ENCODE measurements at regions not wholly inside any gene's neighbourhood (a gene's known extent, or its start where the extent isn't known, plus 50 kb on each side); places are given as distances from the start of the nearest gene placed in this dataset.

DNA sequence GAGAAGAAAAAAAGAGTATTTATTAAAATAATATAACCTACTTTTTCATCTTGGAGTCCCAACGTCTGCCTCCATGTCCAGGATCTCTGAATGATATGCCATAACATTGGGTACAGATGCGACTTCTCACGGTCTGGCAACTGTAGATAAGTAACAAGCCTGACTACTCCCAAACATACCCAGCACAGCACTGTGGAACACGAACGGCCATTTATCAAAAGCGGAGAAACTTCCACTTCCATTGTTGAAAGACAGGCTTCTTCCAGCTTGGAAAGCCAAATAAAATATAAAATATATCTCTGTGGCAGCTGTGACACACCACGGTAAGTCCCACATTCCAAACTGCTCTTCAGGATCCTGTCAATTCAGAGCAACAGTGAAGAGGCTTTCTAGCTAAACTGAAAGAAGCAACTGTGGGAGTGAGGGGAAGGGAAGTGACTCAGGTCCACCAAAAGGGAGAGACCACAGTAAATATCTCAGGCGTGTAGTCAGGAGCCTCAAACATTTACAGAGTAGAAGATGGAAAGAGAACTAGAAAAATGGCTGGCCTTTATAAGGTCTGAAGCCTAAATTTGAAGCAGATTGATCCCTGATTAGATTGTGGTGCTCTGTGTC lies 331.7 kb downstream of the LIG4 start:
- TF ChIP-seq, protein P1, sequence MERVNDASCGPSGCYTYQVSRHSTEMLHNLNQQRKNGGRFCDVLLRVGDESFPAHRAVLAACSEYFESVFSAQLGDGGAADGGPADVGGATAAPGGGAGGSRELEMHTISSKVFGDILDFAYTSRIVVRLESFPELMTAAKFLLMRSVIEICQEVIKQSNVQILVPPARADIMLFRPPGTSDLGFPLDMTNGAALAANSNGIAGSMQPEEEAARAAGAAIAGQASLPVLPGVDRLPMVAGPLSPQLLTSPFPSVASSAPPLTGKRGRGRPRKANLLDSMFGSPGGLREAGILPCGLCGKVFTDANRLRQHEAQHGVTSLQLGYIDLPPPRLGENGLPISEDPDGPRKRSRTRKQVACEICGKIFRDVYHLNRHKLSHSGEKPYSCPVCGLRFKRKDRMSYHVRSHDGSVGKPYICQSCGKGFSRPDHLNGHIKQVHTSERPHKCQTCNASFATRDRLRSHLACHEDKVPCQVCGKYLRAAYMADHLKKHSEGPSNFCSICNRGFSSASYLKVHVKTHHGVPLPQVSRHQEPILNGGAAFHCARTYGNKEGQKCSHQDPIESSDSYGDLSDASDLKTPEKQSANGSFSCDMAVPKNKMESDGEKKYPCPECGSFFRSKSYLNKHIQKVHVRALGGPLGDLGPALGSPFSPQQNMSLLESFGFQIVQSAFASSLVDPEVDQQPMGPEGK (CRISPR knock-in tag; IDR thresholded peaks at IDR 0.05; ENCODE audit: borderline replicate concordance): no peak
- no peak for TF ChIP-seq ZNF565 (CRISPR knock-in tag; conservative IDR thresholded peaks at IDR 0.05; ENCODE audit: low read depth)
- TF ChIP-seq ARNTL (CRISPR knock-in tag; IDR thresholded peaks at IDR 0.05; ENCODE audit: borderline replicate concordance, low read depth): no peak
- TF ChIP-seq OSR1 (CRISPR knock-in tag; IDR thresholded peaks at IDR 0.05): no peak
- no peak for TF ChIP-seq ZC3H10 (CRISPR knock-in tag; IDR thresholded peaks at IDR 0.05)
- no peak for TF ChIP-seq GLIS3 (CRISPR knock-in tag; IDR thresholded peaks at IDR 0.05)
- TF ChIP-seq, protein P2, sequence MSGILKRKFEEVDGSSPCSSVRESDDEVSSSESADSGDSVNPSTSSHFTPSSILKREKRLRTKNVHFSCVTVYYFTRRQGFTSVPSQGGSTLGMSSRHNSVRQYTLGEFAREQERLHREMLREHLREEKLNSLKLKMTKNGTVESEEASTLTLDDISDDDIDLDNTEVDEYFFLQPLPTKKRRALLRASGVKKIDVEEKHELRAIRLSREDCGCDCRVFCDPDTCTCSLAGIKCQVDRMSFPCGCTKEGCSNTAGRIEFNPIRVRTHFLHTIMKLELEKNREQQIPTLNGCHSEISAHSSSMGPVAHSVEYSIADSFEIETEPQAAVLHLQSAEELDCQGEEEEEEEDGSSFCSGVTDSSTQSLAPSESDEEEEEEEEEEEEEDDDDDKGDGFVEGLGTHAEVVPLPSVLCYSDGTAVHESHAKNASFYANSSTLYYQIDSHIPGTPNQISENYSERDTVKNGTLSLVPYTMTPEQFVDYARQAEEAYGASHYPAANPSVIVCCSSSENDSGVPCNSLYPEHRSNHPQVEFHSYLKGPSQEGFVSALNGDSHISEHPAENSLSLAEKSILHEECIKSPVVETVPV (CRISPR knock-in tag; IDR thresholded peaks at IDR 0.05): no peak
- TF ChIP-seq CSDC2 (CRISPR knock-in tag; IDR thresholded peaks at IDR 0.05): no peak
- TF ChIP-seq ZFP3 (CRISPR knock-in tag; IDR thresholded peaks at IDR 0.05): no peak
